Mesodermal cell (in vitro differentiated cells): ENCODE measurements at regions not wholly inside any gene's neighbourhood (a gene's known extent, or its start where the extent isn't known, plus 50 kb on each side); places are given as distances from the start of the nearest gene placed in this dataset.

Experiments used
- H3K27ac ChIP-seq: 2 replicates; pipeline ENCODE4 v1.7.0; 2013; ENCODE audit warnings: mild to moderate bottlenecking, low read depth, low read length, moderate library complexity; ENCODE audit not compliant: severe bottlenecking
- H3K36me3 ChIP-seq: 2 replicates; pipeline ENCODE4 v1.7.1; 2013; ENCODE audit warnings: mild to moderate bottlenecking, low read length, moderate library complexity; ENCODE audit not compliant: control insufficient read depth, insufficient read depth
- H3K4me1 ChIP-seq: one replicate; pipeline ENCODE4 v1.7.1; 2013; ENCODE audit warnings: mild to moderate bottlenecking, low read length; ENCODE audit not compliant: insufficient read depth, control insufficient read depth, poor library complexity, severe bottlenecking
- H3K4me3 ChIP-seq: 2 replicates; pipeline ENCODE4 v1.7.0; 2013; ENCODE audit warnings: low read length, control low read depth, mild to moderate bottlenecking; ENCODE audit not compliant: insufficient read depth, poor library complexity, severe bottlenecking; ENCODE audit errors: extremely low read depth
- H3K9me3 ChIP-seq: 2 replicates; pipeline ENCODE4 v1.7.1; 2013; ENCODE audit warnings: mild to moderate bottlenecking, low read length, moderate library complexity; ENCODE audit not compliant: control insufficient read depth
- WGBS, 2 experiments: methylation state at CpG; one replicate each; pipeline ENCODE4 v1.1.5; 2013; ENCODE audit warnings: missing lambda C conversion rate in 2 of 2; ENCODE audit not compliant: insufficient coverage in 2 of 2; 5-methylcytosine and 5-hydroxymethylcytosine counted together

- H3K9me3 ChIP-seq = no peaks in the 10 kb centered on the region
- H3K27ac ChIP-seq = no peak overlapping the region
- no CpG with 5 or more reads among the region's 1 CpG for WGBS, 2 experiments
- no peaks in the 10 kb centered on the region for H3K4me1 ChIP-seq
- no peak overlapping the region for H3K4me3 ChIP-seq
- no peaks in the 10 kb centered on the region for H3K36me3 ChIP-seq
Observed at GRCh38 chr2:67309281-67309680, 87.9 kb upstream of the ETAA1 start.

- Histone ChIP-seq H3K27ac (no peak overlapping the region), H3K4me3 (no peak overlapping the region), H3K4me1 (no peaks in the 10 kb centered on the region), H3K36me3 (no peaks in the 10 kb centered on the region), H3K9me3 (no peaks in the 10 kb centered on the region)
- 67% methylated on average over 1 of the region's 2 CpGs; no CpG with 5 or more reads in 1 of the 2 experiments for WGBS, 2 experiments
Observed at GRCh38 chr2:67311536-67311935, 85.6 kb upstream of the ETAA1 start.

DNA sequence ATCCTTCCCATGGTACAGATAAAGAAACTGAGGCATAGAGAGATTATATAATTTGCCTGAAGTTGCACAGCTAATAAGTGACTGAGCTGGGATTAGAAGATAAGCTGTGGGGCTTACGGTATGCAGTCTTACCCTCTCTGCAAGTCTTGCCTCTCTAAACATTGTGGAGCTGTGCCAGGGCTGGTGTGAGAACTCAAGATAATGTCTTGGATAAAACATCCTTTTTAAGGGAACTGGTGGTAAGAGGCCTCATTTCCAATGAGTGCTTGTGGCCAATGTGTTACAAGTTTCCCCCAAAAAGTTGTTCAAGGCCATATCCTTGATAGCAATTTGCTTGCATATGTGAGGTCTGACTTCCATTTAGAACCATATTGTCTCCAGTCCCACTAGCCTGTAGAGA is 84.3 kb upstream of the ETAA1 start:
- WGBS, 2 experiments = no CpG with 5 or more reads among the region's 1 CpG
- H3K4me3 ChIP-seq = no peak overlapping the region

GRCh38 chr2:67313536-67313935 is 83.6 kb upstream of the ETAA1 start:
- Histone ChIP-seq H3K36me3 (no peaks in the 10 kb centered on the region), H3K4me3 (no peak overlapping the region), H3K4me1 (no peaks in the 10 kb centered on the region), H3K27ac (no peak overlapping the region), H3K9me3 (no peaks in the 10 kb centered on the region)
- WGBS, 2 experiments = no CpG with 5 or more reads among the region's 1 CpG

More for the DNA sequence above, 84.3 kb upstream of the ETAA1 start:
- Histone ChIP-seq H3K4me1 (no peaks in the 10 kb centered on the region), H3K9me3 (no peaks in the 10 kb centered on the region), H3K27ac (no peak overlapping the region), H3K36me3 (no peaks in the 10 kb centered on the region)

DNA sequence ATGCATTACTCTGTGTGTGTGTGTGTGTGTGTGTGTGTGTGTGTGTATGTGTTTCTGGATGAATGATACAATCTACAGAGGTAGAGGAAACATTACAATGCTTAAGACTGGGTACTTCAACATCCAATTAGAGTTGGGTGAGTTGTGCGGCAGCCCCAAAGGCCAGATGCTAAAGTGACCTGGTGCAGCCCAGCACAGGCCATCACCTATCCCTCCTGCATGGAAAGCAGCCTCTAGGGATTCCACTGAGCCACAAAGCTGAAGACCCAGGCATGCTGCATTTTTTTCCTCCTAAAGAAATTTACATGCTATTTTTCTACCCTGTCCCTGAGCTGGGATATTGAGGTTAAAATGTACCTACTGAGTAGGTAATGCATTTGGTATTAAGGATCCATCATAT is 79.1 kb upstream of the ETAA1 start:
- WGBS, 2 experiments = 83 to 100% methylated on average over 1 of the region's 1 CpG
- no peaks in the 10 kb centered on the region for H3K4me1 ChIP-seq

GRCh38 chr2:67318563-67318962 is 78.6 kb upstream of the ETAA1 start:
- H3K4me1 ChIP-seq = no peaks in the 10 kb centered on the region
- H3K36me3 ChIP-seq = no peaks in the 10 kb centered on the region
- 87% methylated on average over 2 of the region's 3 CpGs; no CpG with 5 or more reads in 1 of the 2 experiments for WGBS, 2 experiments
- H3K4me3 ChIP-seq = no peak overlapping the region
- H3K27ac ChIP-seq = no peak overlapping the region
- H3K9me3 ChIP-seq = no peaks in the 10 kb centered on the region

More for the DNA sequence above, 79.1 kb upstream of the ETAA1 start:
- Histone ChIP-seq H3K27ac (no peak overlapping the region), H3K4me3 (no peak overlapping the region), H3K36me3 (no peaks in the 10 kb centered on the region), H3K9me3 (no peaks in the 10 kb centered on the region)

DNA sequence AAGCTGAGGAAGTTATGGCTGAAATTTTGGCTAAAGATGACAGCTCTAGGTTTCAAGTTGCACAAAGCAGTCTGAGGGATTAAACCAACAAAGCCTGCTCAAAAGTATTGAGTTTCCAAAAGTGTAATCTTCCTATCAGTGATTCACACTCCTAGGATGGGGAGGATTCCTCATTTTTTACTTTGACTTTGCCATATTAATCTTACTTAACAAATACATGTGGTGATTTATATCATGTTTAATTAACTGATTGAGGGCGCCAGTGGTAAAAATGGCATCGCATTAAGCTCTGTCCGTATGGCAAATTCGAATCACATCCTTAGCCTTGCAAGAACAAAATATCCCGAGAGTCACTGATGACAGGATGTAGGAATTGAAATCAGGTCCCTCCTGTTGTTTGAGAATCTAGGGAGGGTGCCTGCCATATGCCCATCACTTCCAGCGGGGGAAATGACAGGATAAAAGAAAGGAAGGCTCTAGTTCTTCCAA is 78.1 kb upstream of the ETAA1 start:
- Histone ChIP-seq H3K4me3 (no peak overlapping the region), H3K36me3 (no peaks in the 10 kb centered on the region), H3K9me3 (no peaks in the 10 kb centered on the region), H3K4me1 (no peaks in the 10 kb centered on the region), H3K27ac (no peak overlapping the region)
- WGBS, 2 experiments = 80 to 89% methylated on average over 1 to 5 of the region's 6 CpGs

DNA sequence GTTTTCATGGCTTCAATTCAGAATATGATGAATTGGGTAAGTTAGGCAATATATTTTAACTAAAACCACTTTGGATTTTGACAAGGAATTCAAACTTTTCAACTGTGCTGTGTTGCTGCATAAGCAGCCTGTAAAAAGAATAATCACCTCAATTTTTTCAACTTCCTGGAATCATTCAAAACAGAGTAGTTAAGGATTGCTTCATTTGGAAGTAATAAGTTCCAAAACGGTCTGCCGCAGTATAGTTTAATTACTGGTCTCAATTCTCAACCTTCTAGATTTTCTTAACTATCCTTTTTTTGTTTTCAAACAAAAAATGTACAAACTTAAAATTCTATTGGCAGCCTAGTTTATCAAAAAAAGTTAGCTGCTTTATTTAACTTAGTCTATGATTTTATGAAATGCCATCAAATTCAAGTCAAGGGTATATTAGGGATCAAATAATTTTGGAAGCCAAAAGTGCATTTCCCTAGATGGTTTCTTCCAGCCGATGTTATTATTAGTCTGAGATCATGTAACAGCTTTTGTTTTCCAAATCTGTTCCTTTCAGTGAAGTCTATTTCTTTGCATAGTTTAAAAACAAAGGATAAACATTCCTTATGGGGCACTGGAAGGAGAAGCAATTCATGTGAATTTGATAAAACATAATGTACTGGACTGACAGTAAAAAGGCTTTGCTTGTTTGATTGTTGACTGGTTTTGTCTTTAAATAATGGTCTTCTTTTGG is 76.1 kb upstream of the ETAA1 start:
- Histone ChIP-seq H3K27ac (no peak overlapping the region), H3K36me3 (no peaks in the 10 kb centered on the region), H3K9me3 (no peaks in the 10 kb centered on the region), H3K4me1 (no peaks in the 10 kb centered on the region), H3K4me3 (no peak overlapping the region)
- WGBS, 2 experiments = no CpG with 5 or more reads among the region's 3 CpGs

GRCh38 chr2:67321588-67321903 is 75.6 kb upstream of the ETAA1 start:
- WGBS, 2 experiments = 100% methylated on average over 3 of the region's 3 CpGs; no CpG with 5 or more reads in 1 of the 2 experiments

DNA sequence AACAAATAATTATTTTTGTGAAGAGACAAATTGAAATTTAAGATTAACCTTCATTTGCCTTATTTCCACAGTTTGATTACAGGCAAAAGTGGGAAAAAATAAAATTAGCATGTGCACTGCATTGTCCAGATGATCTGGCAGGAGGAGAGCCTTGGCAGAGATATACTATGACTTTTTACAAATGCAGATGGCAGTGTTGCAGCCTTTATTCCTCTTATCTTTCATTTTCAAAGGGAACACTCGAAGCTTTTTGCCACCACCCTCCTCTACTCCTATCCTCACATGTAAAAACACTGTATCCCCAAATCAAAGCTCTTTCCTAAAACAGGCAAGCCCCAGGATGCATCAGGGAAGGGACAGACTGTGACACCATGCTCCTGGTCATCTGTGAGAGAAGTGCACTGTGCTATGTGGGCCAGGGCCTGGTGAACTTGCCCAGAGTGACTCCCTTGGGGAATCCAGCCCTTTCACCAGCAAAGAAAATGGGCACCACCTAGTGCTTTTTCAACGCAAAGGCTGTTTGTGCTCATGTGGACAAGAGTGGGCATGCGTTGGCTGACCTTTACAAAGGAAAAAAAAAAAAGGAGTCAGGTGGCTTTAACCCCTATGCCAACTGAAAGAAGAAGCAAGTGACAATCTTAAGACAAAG is 74.7 kb upstream of the ETAA1 start:
- Histone ChIP-seq H3K4me1 (no peaks in the 10 kb centered on the region), H3K9me3 (no peaks in the 10 kb centered on the region), H3K4me3 (no peak overlapping the region), H3K36me3 (no peaks in the 10 kb centered on the region), H3K27ac (no peak overlapping the region)
- 74% methylated on average over 3 of the region's 3 CpGs; no CpG with 5 or more reads in 1 of the 2 experiments for WGBS, 2 experiments

More at GRCh38 chr2:67321588-67321903, 75.6 kb upstream of the ETAA1 start:
- Histone ChIP-seq H3K27ac (no peak overlapping the region), H3K9me3 (no peaks in the 10 kb centered on the region), H3K4me3 (no peak overlapping the region), H3K4me1 (no peaks in the 10 kb centered on the region), H3K36me3 (no peaks in the 10 kb centered on the region)
